GM23338 (cell line): ENCODE measurements at regions not wholly inside any gene's neighbourhood (a gene's known extent, or its start where the extent isn't known, plus 50 kb on each side); places are given as distances from the start of the nearest gene placed in this dataset.

Experiments used
- ATAC-seq: fragments of 200-7000 bp; cut with Tn5 transposase; 3 replicates; pipeline ENCODE4 v1.9.1; 2020
- DNase-seq: peaks from one replicate; pipeline ENCODE4 v3.0.0-alpha.2; 2015; ENCODE audit warnings: low spot score
- H2AFZ ChIP-seq: fragments of 200-600 bp; sonication (generic); 2 replicates; pipeline ENCODE4 v1.8.0; 2016; ENCODE audit warnings: antibody characterized with exemption, mild to moderate bottlenecking, moderate library complexity
- H3F3A ChIP-seq: fragments of 200-600 bp; sonication (generic); replicated peaks from 2 replicates; pipeline ENCODE4 v1.8.0; 2017; ENCODE audit warnings: antibody characterized with exemption, mixed run types, low read depth
- H3K27ac ChIP-seq: fragments of 200-600 bp; sonication (generic); 2 replicates; pipeline ENCODE4 v1.6.1; 2016; ENCODE audit warnings: low read depth
- H3K27me3 ChIP-seq: fragments of 200-600 bp; sonication (generic); 2 replicates; pipeline ENCODE4 v1.8.0; 2016; ENCODE audit warnings: mild to moderate bottlenecking, mixed run types, moderate library complexity; ENCODE audit not compliant: insufficient read depth
- H3K36me3 ChIP-seq: fragments of 200-600 bp; sonication (generic); 2 replicates; pipeline ENCODE4 v1.8.0; 2016; ENCODE audit warnings: mild to moderate bottlenecking; ENCODE audit not compliant: insufficient read depth
- H3K4me1 ChIP-seq: fragments of 200-600 bp; sonication (generic); 2 replicates; pipeline ENCODE4 v1.8.0; 2016; ENCODE audit warnings: mild to moderate bottlenecking, moderate library complexity; ENCODE audit not compliant: insufficient read depth
- H3K4me2 ChIP-seq: fragments of 200-600 bp; sonication (generic); 2 replicates; pipeline ENCODE4 v1.7.1; 2017; ENCODE audit warnings: mixed run types
- H3K4me3 ChIP-seq: fragments of 200-600 bp; sonication (generic); 2 replicates; pipeline ENCODE4 v1.6.1; 2016; ENCODE audit warnings: mixed run types
- H3K79me2 ChIP-seq: fragments of 200-600 bp; sonication (generic); replicated peaks from 2 replicates; pipeline ENCODE4 v1.8.0; 2017; ENCODE audit warnings: mild to moderate bottlenecking; ENCODE audit not compliant: insufficient read depth
- H3K9me2 ChIP-seq: fragments of 200-600 bp; sonication (generic); 2 replicates; pipeline ENCODE4 v1.8.0; 2017; ENCODE audit not compliant: insufficient read depth
- H4K20me1 ChIP-seq: fragments of 200-600 bp; sonication (generic); replicated peaks from 2 replicates; pipeline ENCODE4 v1.8.0; 2017; ENCODE audit warnings: mild to moderate bottlenecking; ENCODE audit not compliant: insufficient read depth
- H3K27ac Mint-ChIP-seq: 2 replicates; pipeline ENCODE4 v1.8.0; 2020; ENCODE audit warnings: inconsistent platforms, mild to moderate bottlenecking, moderate library complexity, mixed read lengths
- H3K27me3 Mint-ChIP-seq: 3 replicates; pipeline ENCODE4 v1.8.0; 2022; ENCODE audit warnings: low read depth, mild to moderate bottlenecking, moderate library complexity, mixed read lengths, inconsistent platforms; ENCODE audit not compliant: insufficient read depth, poor library complexity
- H3K36me3 Mint-ChIP-seq: 3 replicates; pipeline ENCODE4 v1.8.0; 2021; ENCODE audit warnings: low read depth, mild to moderate bottlenecking, inconsistent platforms, moderate library complexity, mixed read lengths
- H3K4me1 Mint-ChIP-seq: 3 replicates; pipeline ENCODE4 v1.8.0; 2020; ENCODE audit warnings: mild to moderate bottlenecking, inconsistent platforms, mixed read lengths
- H3K4me3 Mint-ChIP-seq: 3 replicates; pipeline ENCODE4 v1.8.0; 2021; ENCODE audit warnings: moderate library complexity, mild to moderate bottlenecking, inconsistent platforms, mixed read lengths
- H3K9me3 Mint-ChIP-seq: 3 replicates; pipeline ENCODE4 v1.8.0; 2020; ENCODE audit warnings: moderate library complexity, mild to moderate bottlenecking, inconsistent platforms, mixed read lengths
- CREB1 ChIP-seq: fragments of 250-450 bp; sonication (Bioruptor Pico); IDR thresholded peaks from 2 replicates; pipeline ENCODE4 v1.5.0; 2020; ENCODE audit warnings: low read depth, mild to moderate bottlenecking, moderate library complexity
- CTCF ChIP-seq, 2 experiments: fragments of 200-600 bp in 1 of 2; sonication (generic) in 1 of 2; conservative IDR thresholded peaks; 2 replicates each; pipeline versions ENCODE4 v1.5.1 to v1.6.1; 2016 to 2017; ENCODE audit warnings: antibody characterized with exemption in 2 of 2, low read depth in 2 of 2, mild to moderate bottlenecking in 2 of 2, moderate library complexity in 1 of 2
- ETS1 ChIP-seq: IDR thresholded peaks from 2 replicates; pipeline ENCODE4 v1.6.1; 2016; ENCODE audit warnings: antibody characterized with exemption
- EZH2 ChIP-seq: fragments of 200-600 bp; sonication (generic); IDR thresholded peaks from one replicate; pipeline ENCODE4 v1.8.0; 2017; ENCODE audit warnings: antibody characterized with exemption, mild to moderate bottlenecking, low read depth; ENCODE audit not compliant: unreplicated experiment
- EZH2phosphoT487 ChIP-seq: fragments of 200-600 bp; sonication (generic); IDR thresholded peaks from one replicate; pipeline ENCODE4 v1.8.1; 2018; ENCODE audit warnings: antibody characterized with exemption; ENCODE audit not compliant: unreplicated experiment
- JUNB ChIP-seq: IDR thresholded peaks from one replicate; pipeline ENCODE4 v1.6.1; 2016; ENCODE audit warnings: antibody characterized with exemption; ENCODE audit not compliant: unreplicated experiment
- NANOG ChIP-seq: IDR thresholded peaks from 2 replicates; pipeline ENCODE4 v1.6.1; 2016; ENCODE audit warnings: antibody characterized with exemption, borderline replicate concordance
- POLR2AphosphoS5 ChIP-seq: IDR thresholded peaks from 2 replicates; pipeline ENCODE4 v1.6.1; 2016; ENCODE audit warnings: antibody characterized with exemption, low read depth
- REST ChIP-seq: IDR thresholded peaks from one replicate; pipeline ENCODE4 v1.6.1; 2018; ENCODE audit warnings: antibody characterized with exemption; ENCODE audit not compliant: unreplicated experiment
- STAT1 ChIP-seq: IDR thresholded peaks from one replicate; pipeline ENCODE4 v1.6.1; 2016; ENCODE audit warnings: antibody characterized with exemption; ENCODE audit not compliant: unreplicated experiment
- ZNF114 ChIP-seq: fragments of 250-450 bp; sonication (Bioruptor Pico); IDR thresholded peaks from 2 replicates; pipeline ENCODE4 v1.5.0; 2020; ENCODE audit warnings: mild to moderate bottlenecking, moderate library complexity
- ZNF331 ChIP-seq: fragments of 250-450 bp; sonication (Bioruptor Pico); IDR thresholded peaks from 2 replicates; pipeline ENCODE4 v1.5.0; 2020; ENCODE audit warnings: low read depth, mild to moderate bottlenecking, moderate library complexity
- ZNF462 ChIP-seq: fragments of 250-450 bp; sonication (Bioruptor Pico); IDR thresholded peaks from 2 replicates; pipeline ENCODE4 v1.5.0; 2020; ENCODE audit warnings: mild to moderate bottlenecking, moderate library complexity

GRCh38 chr10:78640796-78641636, 427.8 kb upstream of the ZMIZ1 start:
- DNase-seq (no peak), ATAC-seq (no peak)
- no peak overlapping the region for H3K27ac ChIP-seq
- H3K27ac Mint-ChIP-seq = no peak overlapping the region
- no peaks in the 10 kb centered on the region for H3K4me1 ChIP-seq
- no peak overlapping the region for H3K4me2 ChIP-seq
- no peaks in the 10 kb centered on the region for H3K27me3 Mint-ChIP-seq
- H3K79me2 ChIP-seq = no peaks in the 10 kb centered on the region
- H4K20me1 ChIP-seq = no peaks in the 10 kb centered on the region
- peaks cover 8% of the 10 kb centered on the region for H3K9me3 Mint-ChIP-seq
- H3K4me3 Mint-ChIP-seq = no peak overlapping the region
- no peak overlapping the region for H3K4me3 ChIP-seq
- H3K9me2 ChIP-seq = peaks cover 19% of the 10 kb centered on the region
- H2AFZ ChIP-seq = no peak overlapping the region
- no peaks in the 10 kb centered on the region for H3K36me3 Mint-ChIP-seq
- H3F3A ChIP-seq = no peaks in the 10 kb centered on the region
- TF ChIP-seq ZNF114 (CRISPR knock-in tag) (no peak), CREB1 (CRISPR knock-in tag) (no peak), EZH2 (no peak), EZH2phosphoT487 (no peak), JUNB (no peak), ZNF462 (CRISPR knock-in tag) (no peak), REST (no peak), NANOG (no peak), CTCF (conservative IDR thresholded peaks at IDR 0.05; ENCODE audit: low read depth in 2 of 2) (no peak), ZNF331 (CRISPR knock-in tag) (no peak), STAT1 (no peak), POLR2AphosphoS5 (no peak), ETS1 (no peak)
- no peaks in the 10 kb centered on the region for H3K27me3 ChIP-seq
- H3K4me1 Mint-ChIP-seq = no peaks in the 10 kb centered on the region
- H3K36me3 ChIP-seq = no peaks in the 10 kb centered on the region
